ENCODE measurements at regions not wholly inside any gene's neighbourhood (a gene's known extent, or its start where the extent isn't known, plus 50 kb on each side); places are given as distances from the start of the nearest gene placed in this dataset.

GRCh38 chr1:83670909-83671565 lies 327.9 kb downstream of the TTLL7 start:
- DNase-seq, result no peak

GRCh38 chr1:83641796-83642443 lies 357.0 kb downstream of the TTLL7 start:
- no peak for DNase-seq

- DNase-seq, result no peak
Measured at GRCh38 chr1:83641206-83641658, 357.7 kb downstream of the TTLL7 start.

DNA sequence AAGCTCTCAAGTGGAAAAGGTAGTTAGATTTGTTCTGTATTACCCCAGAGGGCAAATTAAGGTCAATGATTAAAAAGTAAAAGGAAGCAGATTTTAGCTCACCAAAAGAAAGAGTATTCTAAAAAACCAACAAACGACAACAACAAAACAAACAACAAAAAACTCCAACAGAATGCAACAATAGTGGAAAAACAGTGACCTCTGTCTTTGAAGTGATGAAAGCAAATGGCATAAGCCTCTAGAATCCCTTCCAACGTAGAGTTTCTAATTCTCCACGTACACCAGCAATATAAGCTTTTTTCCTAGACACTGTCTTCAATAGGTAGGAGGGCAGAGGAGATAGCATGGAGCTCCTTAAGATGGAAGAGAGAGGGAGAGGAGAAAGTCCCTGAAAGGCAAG lies 359.1 kb downstream of the TTLL7 start:
- no peak for DNase-seq

DNA sequence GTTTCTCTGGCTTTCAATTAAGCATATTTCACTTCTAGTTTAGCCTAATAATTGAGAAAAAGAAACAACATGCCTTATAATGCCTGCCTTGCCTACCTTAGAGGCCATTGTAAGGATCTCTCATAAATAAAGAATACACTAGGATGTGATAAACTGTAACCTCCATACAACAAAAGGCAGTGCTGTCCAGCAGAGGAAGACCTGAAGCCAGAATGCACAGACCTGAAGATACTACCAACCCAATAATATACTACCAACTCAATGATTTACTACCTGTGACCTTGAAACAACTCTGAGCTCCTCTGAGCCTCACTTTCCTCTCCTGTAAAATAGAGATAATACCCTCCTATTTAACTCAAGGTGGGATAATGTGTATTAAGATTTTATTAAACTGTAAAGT lies 361.3 kb downstream of the TTLL7 start:
- no peak for DNase-seq

DNA sequence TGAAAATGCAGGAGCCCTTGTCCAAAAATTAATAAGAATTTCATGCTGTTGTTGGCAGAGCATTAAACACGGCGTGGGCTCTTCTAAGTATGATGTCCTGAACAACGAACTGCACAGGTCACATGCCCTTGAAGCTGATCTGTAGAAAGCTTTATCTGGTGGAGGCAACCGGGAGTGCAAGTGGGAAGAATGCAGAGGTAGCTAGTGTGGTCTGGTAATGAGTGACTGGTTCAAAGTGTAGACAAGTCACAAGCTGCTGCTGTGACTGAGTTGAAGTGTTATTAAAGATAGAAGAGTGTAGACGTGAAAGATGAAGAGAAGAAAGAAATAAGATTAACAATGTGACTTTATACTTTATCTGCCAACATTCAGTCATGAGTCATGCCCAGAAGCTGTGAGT lies 361.9 kb downstream of the TTLL7 start:
- DNase-seq, result no peak

- no peak for DNase-seq
Measured at GRCh38 chr1:83632906-83633305, 366.0 kb downstream of the TTLL7 start.

- DNase-seq, result no peak
Measured at GRCh38 chr1:83631851-83632250, 367.1 kb downstream of the TTLL7 start.

- DNase-seq, result no peak
Measured at GRCh38 chr1:83627045-83627444, 371.9 kb downstream of the TTLL7 start.

DNA sequence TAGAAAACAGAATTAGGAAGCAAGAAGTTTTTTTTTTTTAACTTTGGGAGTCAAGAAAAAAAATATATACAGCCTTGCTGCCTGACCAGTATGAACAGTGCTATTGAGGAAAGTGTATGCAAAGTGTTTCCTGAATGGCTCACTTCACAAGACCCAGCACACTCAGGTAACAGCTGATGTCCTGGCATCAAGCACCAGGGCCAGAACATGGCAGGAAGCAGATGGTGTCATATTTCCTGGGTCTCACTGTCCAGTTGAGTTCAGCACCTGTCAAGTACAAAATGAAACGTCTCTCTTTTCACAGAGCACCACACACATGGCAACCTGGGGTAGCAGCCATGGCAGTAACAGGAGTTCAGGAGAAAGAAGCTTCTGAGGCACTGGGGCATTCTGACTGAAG lies 372.3 kb downstream of the TTLL7 start:
- DNase-seq, result no peak

- no peak for DNase-seq
Measured at GRCh38 chr1:83625646-83626045, 373.3 kb downstream of the TTLL7 start.

- no peak for DNase-seq
Measured at GRCh38 chr1:83620016-83620415, 378.9 kb downstream of the TTLL7 start.

DNA sequence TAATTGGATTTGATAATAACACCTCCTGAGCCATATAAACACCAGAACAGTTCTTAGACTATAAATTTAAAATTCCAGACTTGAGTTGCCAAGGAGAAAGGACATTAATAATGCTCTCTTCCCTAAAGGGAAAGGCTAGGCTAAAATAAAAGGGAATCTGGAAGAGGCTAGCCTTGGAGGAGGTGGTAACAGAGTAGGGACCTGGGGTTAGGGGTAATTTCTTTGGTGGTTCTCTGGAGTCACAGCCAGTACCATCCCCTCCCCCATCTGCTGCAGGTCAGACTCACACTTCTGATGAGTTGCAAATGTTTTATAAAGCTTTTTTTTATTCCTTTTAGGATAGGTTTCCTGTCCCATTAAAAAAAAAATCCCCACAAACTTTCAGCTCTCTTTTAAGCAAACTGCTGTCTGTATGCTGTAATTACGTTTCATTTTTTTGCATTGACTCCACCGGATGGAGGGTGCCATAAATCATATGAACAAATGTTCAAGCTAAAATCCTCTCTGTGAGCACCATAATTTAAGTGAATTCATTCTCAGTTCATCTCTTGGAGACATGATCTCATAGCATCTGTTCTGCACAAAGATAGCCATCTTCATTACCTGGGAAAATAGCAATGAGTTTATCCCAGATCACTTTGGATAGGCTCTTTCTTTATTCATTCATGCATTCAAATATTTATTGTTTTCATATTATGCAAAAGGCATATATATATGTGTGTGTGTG lies 379.6 kb downstream of the TTLL7 start:
- no peak for DNase-seq

- DNase-seq, result no peak
Measured at GRCh38 chr1:83617883-83618282, 381.0 kb downstream of the TTLL7 start.

DNA sequence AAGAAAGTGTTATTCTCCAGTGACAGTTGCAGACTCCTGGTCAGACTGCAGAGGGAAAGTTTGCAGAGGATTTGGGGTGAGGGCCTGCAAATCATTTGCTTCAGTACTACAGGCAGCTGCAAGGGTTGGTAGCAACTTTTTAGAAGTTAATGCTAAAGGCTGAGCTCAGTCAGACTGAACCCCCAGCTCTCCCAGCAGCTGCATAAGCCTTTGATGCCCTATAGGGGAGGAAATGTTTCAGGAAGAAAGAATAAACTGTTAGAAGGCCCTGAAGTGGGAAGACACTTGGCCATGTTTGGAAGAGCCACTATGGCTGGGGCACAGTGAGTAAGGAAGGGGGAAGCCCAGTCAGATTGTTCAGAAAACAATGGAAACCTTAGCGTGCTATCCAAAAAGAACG lies 383.6 kb downstream of the TTLL7 start:
- DNase-seq, result no peak

DNA sequence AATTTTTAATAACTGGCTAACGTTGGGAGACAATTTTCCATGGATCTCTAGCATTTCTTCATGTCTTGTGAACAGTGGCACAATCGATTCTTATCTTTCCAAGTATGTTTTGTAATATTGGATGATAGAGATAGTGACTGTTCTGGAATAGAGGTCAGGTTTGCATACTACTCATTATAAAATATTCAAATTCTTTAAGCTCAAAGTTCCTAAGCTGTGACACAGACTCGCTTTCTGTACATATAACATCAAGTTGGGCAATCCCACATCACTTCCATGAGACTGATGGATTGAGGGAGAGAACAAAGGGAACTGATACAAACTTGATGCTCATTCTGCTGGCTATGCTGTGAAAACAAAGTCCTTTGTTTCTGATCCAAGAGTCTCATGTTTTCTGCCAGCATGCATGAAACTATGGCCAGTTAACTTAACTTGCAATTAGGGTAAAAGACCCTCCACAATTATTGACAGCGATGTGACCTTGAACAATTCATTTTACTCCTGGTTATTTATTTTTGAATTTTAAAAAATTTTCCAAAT lies 392.4 kb downstream of the TTLL7 start:
- DNase-seq, result no peak

DNA sequence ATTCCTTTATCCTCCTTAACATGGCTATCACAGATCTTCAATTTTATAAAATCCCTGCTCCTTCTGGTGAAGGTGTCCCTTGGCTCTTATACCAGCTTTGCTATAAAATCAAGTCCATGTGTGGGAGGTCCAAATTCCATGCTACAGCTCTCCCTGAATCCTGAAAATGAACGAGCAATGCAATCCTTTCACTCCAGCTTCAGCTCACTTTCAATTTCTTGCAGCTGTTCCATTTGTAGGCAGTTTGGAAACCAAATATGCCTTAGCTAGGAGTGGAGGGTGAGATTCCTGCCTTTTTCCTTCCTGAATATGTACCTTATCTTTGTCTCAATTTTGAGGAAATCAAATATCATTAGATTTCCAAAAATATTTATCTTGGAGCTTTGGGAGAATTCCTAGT lies 402.6 kb downstream of the TTLL7 start:
- no peak for DNase-seq

DNA sequence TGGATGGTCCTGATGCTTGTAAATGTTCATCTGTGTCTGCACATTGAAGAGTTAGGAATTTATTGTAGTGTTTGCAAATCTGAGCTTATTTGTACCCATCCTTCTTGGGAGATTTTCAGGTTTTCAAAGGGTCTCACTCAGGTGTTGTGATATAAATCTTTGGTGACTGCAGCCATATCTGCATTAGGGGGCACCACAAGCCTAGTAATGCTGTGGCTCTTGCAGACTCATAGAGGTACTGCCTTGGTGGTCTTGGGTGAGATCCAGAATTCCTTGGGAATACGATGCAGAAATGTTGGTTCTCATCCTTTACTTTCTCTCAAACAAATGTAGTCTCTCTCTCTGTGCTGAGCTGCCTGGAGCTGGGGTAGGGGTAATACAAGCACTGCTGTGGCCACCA lies 405.9 kb downstream of the TTLL7 start:
- no peak for DNase-seq

- DNase-seq, result no peak
Measured at GRCh38 chr1:83588140-83588539, 410.8 kb downstream of the TTLL7 start.

GRCh38 chr1:83583351-83584014 lies 415.4 kb downstream of the TTLL7 start:
- DNase-seq, result no peak

DNA sequence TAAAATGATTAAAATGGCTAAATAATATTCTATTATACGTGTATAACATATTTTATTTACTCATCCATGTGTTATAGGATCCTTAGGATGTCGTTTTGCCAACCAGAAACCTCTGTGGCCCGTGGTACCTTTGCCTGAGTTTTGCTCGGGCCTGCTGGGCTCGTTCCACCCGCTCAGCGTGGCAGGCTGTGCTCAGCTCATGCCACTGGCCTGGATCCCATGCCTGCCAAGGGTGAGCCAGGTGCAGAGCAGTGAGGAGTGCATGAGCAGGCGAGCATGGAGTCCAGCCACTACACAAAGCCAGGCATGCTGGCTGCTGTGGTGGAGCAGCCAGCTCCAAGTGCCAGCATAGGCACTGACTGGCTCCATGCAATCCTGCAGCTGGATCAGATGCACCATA lies 417.2 kb downstream of the TTLL7 start:
- no peak for DNase-seq

GRCh38 chr1:83574791-83575190 lies 424.1 kb downstream of the TTLL7 start:
- DNase-seq, result no peak

DNA sequence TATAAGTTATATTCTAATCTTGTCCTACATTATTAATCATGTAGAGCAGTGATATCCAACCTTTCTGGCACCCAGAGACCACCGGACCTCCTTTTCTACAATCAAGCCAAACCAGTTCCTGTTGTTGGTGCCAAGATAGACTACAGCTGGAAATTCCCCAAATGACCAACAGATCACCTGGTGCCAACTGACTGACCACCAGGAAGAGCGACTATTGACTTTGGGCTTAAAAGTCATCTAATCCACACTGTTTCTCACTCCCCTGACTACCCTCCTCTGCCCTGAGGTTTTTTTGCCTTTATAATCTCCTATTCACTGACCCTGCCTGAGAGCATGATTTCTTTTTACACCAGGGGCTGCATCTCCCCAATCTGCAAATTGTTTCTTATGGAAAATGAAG lies 425.2 kb downstream of the TTLL7 start:
- DNase-seq, result no peak
